ENCODE measurements at regions not wholly inside any gene's neighbourhood (a gene's known extent, or its start where the extent isn't known, plus 50 kb on each side); places are given as distances from the start of the nearest gene placed in this dataset.
"Not testable (repeated sequence)": the region's sequence is repeated elsewhere in the genome, so short reads cannot be mapped to it uniquely, and the experiment has no call there.

- TF ChIP-seq, protein P1, sequence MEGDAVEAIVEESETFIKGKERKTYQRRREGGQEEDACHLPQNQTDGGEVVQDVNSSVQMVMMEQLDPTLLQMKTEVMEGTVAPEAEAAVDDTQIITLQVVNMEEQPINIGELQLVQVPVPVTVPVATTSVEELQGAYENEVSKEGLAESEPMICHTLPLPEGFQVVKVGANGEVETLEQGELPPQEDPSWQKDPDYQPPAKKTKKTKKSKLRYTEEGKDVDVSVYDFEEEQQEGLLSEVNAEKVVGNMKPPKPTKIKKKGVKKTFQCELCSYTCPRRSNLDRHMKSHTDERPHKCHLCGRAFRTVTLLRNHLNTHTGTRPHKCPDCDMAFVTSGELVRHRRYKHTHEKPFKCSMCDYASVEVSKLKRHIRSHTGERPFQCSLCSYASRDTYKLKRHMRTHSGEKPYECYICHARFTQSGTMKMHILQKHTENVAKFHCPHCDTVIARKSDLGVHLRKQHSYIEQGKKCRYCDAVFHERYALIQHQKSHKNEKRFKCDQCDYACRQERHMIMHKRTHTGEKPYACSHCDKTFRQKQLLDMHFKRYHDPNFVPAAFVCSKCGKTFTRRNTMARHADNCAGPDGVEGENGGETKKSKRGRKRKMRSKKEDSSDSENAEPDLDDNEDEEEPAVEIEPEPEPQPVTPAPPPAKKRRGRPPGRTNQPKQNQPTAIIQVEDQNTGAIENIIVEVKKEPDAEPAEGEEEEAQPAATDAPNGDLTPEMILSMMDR (IDR thresholded peaks at IDR 0.05) = no peak
- H3K27me3 ChIP-seq (ENCODE audit: low read depth) = no peaks in the 10 kb centered on the region
- intact Hi-C loops (cut with DNase I) = no loop called here
- DNase-seq (no peak), ATAC-seq (no peak)
- no peaks in the 10 kb centered on the region for H3K36me3 ChIP-seq
- H3K4me3 ChIP-seq = no peak overlapping the region
- no peak overlapping the region for H3K27ac ChIP-seq
- no peaks in the 10 kb centered on the region for H3K4me1 ChIP-seq
- no peaks in the 10 kb centered on the region for H3K9me3 ChIP-seq
These were observed 274.5 kb upstream of the AZI2 start for GRCh38 chr3:28623106-28623505.

DNA sequence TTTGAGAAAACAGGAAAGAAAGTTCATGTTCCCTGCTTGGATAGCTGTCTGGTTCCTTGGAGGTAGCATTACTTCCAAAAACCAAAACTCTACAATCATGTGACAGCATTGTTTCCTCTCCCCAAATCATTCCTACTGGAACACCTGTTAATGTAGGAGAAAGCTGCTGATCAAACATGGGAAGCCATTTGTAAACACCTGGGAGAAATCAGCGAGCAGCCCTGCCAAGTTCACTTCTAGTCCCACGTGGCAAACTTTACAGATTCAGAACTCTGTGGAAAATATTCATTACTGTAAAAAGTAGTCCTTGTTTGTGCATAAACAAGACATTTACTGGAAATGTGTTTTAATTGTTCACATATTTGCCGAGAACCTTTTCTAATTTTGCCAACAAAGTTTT lies 275.5 kb upstream of the AZI2 start:
- Histone ChIP-seq H3K4me1 (no peaks in the 10 kb centered on the region), H3K9me3 (no peaks in the 10 kb centered on the region), H3K4me3 (no peak overlapping the region), H3K27me3 (ENCODE audit: low read depth) (no peaks in the 10 kb centered on the region), H3K36me3 (no peaks in the 10 kb centered on the region), H3K27ac (no peak overlapping the region)
- TF ChIP-seq, protein P1 (IDR thresholded peaks at IDR 0.05) = no peak
- intact Hi-C loops (cut with DNase I) = no loop called here
- no peak for ATAC-seq
- no peak for DNase-seq

DNA sequence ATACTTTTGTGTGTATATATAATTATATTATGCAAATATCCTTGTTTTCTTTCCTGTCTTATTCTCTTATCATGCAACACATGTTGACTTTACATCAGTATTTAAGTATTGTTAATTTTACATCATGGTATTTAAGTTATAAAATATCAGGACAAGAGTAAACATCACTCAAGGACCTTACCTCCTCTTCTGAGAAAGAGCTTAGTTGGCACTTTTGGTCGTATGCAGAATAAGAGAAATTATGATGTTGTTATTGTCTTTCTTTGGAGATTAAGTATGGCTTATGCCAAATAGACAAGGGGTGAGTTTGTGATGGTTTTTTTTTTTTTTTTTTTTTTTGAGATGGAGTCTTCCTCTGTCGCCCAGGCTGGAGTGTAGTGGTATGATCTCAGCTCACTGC lies 279.2 kb upstream of the AZI2 start:
- not testable (repeated sequence) for ATAC-seq

GRCh38 chr3:28634019-28634418 lies 285.4 kb upstream of the AZI2 start:
- no peaks in the 10 kb centered on the region for H3K36me3 ChIP-seq
- no peak overlapping the region for H3K27ac ChIP-seq
- ATAC-seq = no peak
- no peaks in the 10 kb centered on the region for H3K27me3 ChIP-seq (ENCODE audit: low read depth)
- H3K9me3 ChIP-seq = no peaks in the 10 kb centered on the region
- DNase-seq = no peak
- H3K4me3 ChIP-seq = no peak overlapping the region
- H3K4me1 ChIP-seq = no peaks in the 10 kb centered on the region
- intact Hi-C loops (cut with DNase I) = no loop called here
- TF ChIP-seq, protein P1 (IDR thresholded peaks at IDR 0.05) = no peak

More for the DNA sequence above, 279.2 kb upstream of the AZI2 start:
- H3K36me3 ChIP-seq; H3K4me3 ChIP-seq; intact Hi-C loops (cut with DNase I); H3K9me3 ChIP-seq; DNase-seq; H3K27ac ChIP-seq; H3K27me3 ChIP-seq (ENCODE audit: low read depth); H3K4me1 ChIP-seq: not testable (repeated sequence)

DNA sequence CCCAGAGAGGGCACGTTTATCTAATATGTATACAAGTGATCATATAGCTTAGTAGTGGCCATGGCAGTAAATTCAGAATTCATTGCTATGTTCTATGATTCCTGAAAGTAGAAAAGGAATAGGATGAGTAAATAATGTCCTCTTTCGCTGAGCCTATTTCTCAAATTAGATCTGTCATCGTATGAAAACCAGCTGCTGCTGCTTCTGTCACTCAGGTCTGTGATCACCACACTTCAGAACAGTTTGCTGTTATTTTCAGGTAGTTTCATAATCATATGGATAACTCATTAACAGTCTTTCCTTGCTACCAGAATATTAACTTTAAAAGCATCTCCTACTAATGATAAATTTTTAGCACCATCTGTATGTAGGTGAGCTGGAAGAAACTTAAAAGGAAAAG lies 289.1 kb upstream of the AZI2 start:
- TF ChIP-seq, protein P1 (IDR thresholded peaks at IDR 0.05) = no peak
- ATAC-seq (no peak), DNase-seq (no peak)

GRCh38 chr3:28645149-28645548 lies 296.5 kb upstream of the AZI2 start:
- intact Hi-C loops (cut with DNase I) = no loop called here
- H3K27me3 ChIP-seq (ENCODE audit: low read depth) = no peaks in the 10 kb centered on the region
- no peaks in the 10 kb centered on the region for H3K9me3 ChIP-seq
- TF ChIP-seq, protein P1 (IDR thresholded peaks at IDR 0.05) = no peak
- H3K27ac ChIP-seq = no peak overlapping the region
- no peaks in the 10 kb centered on the region for H3K4me1 ChIP-seq
- H3K36me3 ChIP-seq = no peaks in the 10 kb centered on the region
- no peak overlapping the region for H3K4me3 ChIP-seq
- ATAC-seq = no peak
- DNase-seq = no peak

More for the DNA sequence above, 289.1 kb upstream of the AZI2 start:
- Histone ChIP-seq H3K36me3 (no peaks in the 10 kb centered on the region), H3K4me3 (no peak overlapping the region), H3K4me1 (no peaks in the 10 kb centered on the region), H3K27me3 (ENCODE audit: low read depth) (no peaks in the 10 kb centered on the region), H3K9me3 (no peaks in the 10 kb centered on the region), H3K27ac (no peak overlapping the region)
- intact Hi-C loops (cut with DNase I) = no loop called here
